ENCODE measurements at regions not wholly inside any gene's neighbourhood (a gene's known extent, or its start where the extent isn't known, plus 50 kb on each side); places are given as distances from the start of the nearest gene placed in this dataset.

GRCh38 chr7:36775676-36776075, 51.4 kb upstream of the AOAH start:
- Histone ChIP-seq H3K27ac (no peak overlapping the region), H3K4me3 (no peak overlapping the region), H3K27me3 (no peaks in the 10 kb centered on the region), H3K9me3 (no peaks in the 10 kb centered on the region), H3K4me1 (no peaks in the 10 kb centered on the region), H3K36me3 (ENCODE audit: low read depth, missing control alignments) (no peaks in the 10 kb centered on the region)
- WGBS, 2 donors = 53 to 79% methylated on average over 1 of the region's 1 CpG
- TF ChIP-seq, protein P1, sequence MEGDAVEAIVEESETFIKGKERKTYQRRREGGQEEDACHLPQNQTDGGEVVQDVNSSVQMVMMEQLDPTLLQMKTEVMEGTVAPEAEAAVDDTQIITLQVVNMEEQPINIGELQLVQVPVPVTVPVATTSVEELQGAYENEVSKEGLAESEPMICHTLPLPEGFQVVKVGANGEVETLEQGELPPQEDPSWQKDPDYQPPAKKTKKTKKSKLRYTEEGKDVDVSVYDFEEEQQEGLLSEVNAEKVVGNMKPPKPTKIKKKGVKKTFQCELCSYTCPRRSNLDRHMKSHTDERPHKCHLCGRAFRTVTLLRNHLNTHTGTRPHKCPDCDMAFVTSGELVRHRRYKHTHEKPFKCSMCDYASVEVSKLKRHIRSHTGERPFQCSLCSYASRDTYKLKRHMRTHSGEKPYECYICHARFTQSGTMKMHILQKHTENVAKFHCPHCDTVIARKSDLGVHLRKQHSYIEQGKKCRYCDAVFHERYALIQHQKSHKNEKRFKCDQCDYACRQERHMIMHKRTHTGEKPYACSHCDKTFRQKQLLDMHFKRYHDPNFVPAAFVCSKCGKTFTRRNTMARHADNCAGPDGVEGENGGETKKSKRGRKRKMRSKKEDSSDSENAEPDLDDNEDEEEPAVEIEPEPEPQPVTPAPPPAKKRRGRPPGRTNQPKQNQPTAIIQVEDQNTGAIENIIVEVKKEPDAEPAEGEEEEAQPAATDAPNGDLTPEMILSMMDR (IDR thresholded peaks at IDR 0.05) = no peak
- no peak for TF ChIP-seq POLR2A (IDR thresholded peaks at IDR 0.05)
- intact Hi-C loops (cut with DNase I; ENCODE audit: low total_unique reads) = no loop called here
- no peak for DNase-seq

- intact Hi-C loops (cut with DNase I; ENCODE audit: low total_unique reads) = no loop called here
- DNase-seq = no peak
- WGBS, 2 donors = 74 to 77% methylated on average over 1 of the region's 1 CpG
- H3K36me3 ChIP-seq (ENCODE audit: low read depth, missing control alignments) = no peaks in the 10 kb centered on the region
- H3K27me3 ChIP-seq = no peaks in the 10 kb centered on the region
- no peak overlapping the region for H3K27ac ChIP-seq
- TF ChIP-seq, protein P1 (IDR thresholded peaks at IDR 0.05) = no peak
- TF ChIP-seq POLR2A (IDR thresholded peaks at IDR 0.05) = no peak
- no peaks in the 10 kb centered on the region for H3K4me1 ChIP-seq
- no peaks in the 10 kb centered on the region for H3K9me3 ChIP-seq
- no peak overlapping the region for H3K4me3 ChIP-seq
These were observed 50.8 kb upstream of the AOAH start for GRCh38 chr7:36775061-36775620.

All from testis (tissue), 2 donors.